ENCODE measurements at regions not wholly inside any gene's neighbourhood (a gene's known extent, or its start where the extent isn't known, plus 50 kb on each side); places are given as distances from the start of the nearest gene placed in this dataset.

- no peak for DNase-seq (ENCODE audit: extremely low read depth, low read depth, low spot score)
Measured at GRCh38 chr3:46146548-46146947, 61.6 kb downstream of the CCR1 start.

DNA sequence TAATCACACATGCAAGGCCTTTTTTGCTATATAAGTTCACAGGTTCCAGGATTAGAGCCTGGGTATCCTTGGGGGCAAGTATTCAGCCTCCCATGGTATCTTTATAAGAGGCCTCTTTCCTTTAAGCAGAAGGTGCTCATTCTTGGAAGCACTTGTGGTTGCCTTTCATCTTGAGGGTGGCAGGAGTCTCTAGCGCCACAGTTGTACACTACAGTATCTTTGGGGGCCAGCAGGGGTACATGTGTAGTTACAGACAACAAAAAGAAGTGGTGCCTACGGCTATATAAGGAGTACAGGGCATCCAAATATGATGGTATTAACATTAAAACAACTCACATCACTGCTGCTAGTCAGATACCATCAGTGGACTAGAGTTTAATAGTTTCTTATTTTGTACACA is 62.1 kb downstream of the CCR1 start:
- no peak for DNase-seq (ENCODE audit: extremely low read depth, low read depth, low spot score)

DNA sequence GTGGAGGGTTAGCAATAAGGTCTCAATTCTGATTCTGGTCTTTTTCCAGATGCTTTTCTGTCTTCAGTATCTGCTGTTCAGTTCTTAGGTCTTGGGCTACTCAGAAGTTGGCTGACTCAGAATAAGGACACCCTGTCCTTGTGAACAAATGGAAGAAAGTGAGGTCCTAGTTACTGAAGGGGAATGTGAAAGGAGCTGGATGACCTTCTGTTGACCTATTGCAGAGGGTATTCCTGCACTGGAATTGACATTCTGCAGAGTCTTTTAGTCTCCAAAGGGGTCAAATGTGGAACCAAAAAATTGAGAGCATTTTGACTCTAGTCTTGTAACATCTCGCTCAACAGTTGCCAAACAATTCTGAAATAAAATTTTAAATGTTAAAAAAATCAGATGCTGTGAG is 63.0 kb downstream of the CCR1 start:
- no peak for DNase-seq (ENCODE audit: extremely low read depth, low read depth, low spot score)

- DNase-seq (ENCODE audit: extremely low read depth, low read depth, low spot score) = no peak
Measured at GRCh38 chr3:46143951-46144473, 64.1 kb downstream of the CCR1 start.

DNA sequence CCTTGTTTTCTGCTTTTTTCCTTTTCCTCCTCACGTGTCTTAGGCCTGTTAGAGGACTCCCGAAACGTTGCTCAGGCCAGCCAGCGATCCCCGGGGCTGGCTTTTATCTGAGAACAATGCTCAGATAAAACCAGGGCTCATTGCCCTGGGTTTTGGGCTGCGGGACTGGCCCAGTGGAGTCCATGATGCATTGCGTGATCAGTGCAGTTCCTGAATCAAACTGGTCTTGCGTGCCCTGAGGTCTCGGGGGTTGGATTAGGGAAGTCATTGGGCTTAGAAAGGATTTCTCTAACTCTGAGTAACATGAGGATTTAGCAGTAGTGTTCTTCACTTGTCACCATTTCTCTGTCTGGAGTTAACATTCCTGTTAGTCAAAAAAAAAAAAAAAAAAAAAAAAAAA is 66.3 kb downstream of the CCR1 start:
- DNase-seq (ENCODE audit: extremely low read depth, low read depth, low spot score) = no peak

DNA sequence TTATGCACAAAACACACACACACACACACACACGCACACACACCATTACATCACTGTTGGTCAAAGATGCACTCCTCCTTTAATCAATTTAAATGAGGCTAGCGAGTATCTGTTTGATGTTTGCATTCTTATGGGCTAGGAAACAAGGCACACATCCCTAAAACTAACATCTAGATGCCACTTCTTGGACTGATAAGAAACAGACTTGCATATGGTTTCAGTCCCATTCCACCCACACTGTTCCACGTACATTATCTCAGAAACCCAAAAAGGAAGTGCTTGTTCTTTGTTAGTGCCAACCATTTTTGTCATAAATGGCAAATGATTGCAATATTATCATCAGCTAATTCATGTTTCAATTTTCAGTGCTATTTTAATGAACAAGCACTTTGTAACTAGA is 69.5 kb downstream of the CCR1 start:
- no peak for DNase-seq (ENCODE audit: extremely low read depth, low read depth, low spot score)

- no peak for DNase-seq (ENCODE audit: extremely low read depth, low read depth, low spot score)
Measured at GRCh38 chr3:46135475-46135874, 72.6 kb downstream of the CCR1 start.

GRCh38 chr3:46133285-46133684 is 74.8 kb downstream of the CCR1 start:
- DNase-seq (ENCODE audit: extremely low read depth, low read depth, low spot score) = no peak

DNA sequence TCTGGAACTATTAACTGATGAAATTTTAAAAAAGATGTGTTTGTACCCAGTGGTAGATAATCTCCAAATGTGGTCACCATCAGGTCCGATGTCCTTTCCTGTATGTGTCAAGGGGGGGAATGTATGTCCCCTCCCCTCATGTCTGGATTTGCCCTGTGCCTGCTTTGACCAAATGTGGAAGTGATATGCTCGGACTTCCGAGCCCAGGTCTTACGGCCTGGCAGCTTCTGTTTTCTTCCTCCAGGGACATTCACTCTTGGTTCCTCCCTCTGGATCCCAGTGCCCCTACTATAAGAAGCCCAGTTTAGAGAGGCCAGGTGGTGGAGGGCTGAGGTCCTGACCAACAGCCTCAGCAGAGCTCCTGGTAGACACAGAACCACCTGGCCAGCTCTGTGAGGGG is 75.5 kb downstream of the CCR1 start:
- DNase-seq (ENCODE audit: extremely low read depth, low read depth, low spot score) = no peak

DNA sequence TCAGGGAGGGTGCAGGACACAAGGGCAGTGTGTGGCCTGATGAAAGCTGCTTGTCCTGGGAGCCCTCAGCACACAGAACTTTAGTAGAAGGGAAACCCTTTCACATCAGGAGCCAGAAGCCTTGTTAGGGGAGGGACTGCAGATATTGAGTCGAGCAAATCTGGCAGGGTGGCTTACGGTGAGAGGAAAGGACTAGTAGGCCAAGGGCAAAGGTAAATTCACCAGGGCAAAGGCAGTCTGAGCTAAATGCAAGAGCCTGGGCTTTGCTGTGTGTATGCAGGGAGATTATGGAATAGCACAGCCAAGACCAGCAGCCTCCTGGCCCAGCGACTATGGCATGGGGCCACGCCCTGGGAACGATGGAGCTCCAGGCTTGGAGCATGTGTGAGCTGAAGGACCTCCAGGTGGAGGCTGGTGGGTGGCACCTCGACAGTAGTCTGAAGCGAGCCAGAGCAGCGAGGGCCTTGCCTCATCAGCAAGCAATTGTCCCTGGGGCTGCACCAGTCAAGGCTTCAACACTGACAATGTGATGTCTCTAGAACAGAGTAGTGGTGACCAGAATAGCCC is 76.1 kb downstream of the CCR1 start:
- no peak for DNase-seq (ENCODE audit: extremely low read depth, low read depth, low spot score)

GRCh38 chr3:46130631-46131310 is 77.3 kb downstream of the CCR1 start:
- DNase-seq (ENCODE audit: extremely low read depth, low read depth, low spot score) = no peak

DNA sequence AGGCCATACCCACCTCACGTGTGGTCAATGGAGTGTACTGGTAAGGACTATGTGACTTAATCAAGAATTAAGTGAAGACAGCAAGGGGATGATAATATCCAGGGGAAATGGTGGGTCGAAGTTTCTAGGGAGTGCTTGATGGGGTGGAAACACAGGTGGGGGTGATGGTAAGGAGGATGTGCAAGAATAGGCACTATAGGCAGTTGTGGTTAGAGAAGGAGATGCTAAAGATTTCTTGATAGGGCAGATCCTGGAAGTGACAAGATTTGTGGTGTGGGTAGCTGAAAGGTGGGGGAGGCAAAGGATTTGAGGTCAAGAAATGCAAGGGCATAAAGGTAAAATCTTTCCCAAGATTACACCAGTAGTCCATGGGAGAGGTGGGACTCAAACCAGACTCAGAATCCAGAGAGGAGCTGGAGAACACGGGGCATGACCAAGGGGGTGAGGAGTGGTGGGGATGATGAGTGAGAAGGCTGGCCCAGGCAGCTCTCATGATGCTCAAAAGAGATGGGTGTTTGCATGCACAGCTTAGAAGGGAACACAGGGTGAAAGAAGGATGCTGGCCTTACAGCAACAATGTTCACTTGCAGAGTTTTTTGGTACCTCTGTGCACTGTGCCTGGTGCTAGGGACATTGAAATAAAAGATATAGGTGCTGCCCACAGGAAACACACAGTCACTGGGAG is 78.4 kb downstream of the CCR1 start:
- DNase-seq (ENCODE audit: extremely low read depth, low read depth, low spot score) = no peak

DNA sequence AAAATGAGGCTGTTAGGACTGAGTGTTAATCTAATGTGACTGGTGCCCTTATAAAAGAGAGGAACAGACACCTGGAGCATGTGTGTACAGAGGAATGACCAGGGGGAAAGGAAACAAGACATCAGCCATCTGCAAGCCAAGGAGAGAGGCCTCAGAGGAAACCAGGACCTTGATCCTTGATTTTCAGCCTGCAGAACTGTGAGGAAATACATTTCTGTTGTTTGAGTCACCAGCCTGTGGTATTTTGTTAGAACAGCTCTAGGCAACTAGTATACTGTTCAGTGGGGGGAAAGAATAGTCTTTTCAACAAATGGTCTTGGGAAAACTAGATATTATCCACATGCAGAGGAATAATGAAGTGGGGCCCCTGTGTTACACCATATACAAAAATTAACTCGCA is 80.6 kb downstream of the CCR1 start:
- DNase-seq (ENCODE audit: extremely low read depth, low read depth, low spot score) = no peak

- DNase-seq (ENCODE audit: extremely low read depth, low read depth, low spot score) = no peak
Measured at GRCh38 chr3:46124216-46125177, 83.6 kb downstream of the CCR1 start.

DNA sequence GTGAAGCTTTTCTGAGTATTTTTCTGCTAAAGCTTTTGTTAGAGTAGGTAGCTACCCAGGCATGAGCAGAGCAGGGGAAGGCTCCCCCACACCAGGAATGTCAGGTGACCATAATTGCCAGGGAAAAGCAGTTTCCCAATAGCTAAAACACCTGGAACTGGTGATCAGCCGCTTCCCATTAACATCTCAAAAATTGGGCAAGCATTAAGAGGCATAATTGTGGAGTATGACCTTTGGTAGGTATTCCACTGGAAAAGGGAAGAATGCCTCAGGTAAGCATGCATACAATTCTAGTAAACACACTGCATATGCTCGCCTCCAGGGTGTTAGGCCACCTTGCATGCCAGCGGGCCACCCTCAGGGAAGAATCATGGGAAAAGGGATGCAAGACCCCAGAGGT is 84.5 kb downstream of the CCR1 start:
- DNase-seq (ENCODE audit: extremely low read depth, low read depth, low spot score) = no peak

DNA sequence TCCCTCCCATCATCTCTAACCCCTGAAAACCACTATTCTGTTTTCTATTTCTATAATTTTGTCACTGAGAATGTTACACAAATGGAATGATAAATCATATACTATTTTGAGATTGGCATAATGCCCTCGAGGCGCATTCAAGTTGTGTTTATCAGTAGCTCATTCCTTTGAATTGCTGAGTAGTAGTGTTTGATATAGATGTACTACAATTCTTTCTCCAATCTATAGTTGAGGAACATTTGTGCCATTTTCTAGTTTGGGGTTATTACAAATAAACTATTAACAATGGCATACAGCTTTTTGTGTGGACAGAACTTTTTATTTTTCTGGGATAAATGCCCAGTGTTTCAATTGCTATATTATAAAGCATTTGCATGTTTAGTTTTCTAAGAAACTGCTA is 86.0 kb downstream of the CCR1 start:
- no peak for DNase-seq (ENCODE audit: extremely low read depth, low read depth, low spot score)

DNA sequence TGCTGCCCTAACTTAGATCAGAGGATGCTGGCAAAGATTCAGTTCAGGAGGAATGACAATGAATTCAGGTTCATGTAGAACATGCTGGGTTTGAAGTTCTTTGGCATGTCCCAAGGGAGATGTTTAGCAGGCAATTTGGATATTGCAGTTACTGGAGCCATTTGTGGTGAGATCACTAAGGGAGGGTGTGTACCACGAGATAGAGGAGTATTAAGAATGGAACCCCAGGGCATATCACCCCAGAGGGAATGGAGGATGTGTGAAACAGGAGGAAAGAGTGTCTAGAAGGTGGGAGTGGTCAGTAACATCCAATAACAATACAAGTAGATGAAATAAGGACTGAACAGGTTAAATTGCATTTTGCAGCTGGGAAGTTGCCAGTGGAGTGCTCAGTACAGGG is 87.1 kb downstream of the CCR1 start:
- no peak for DNase-seq (ENCODE audit: extremely low read depth, low read depth, low spot score)

DNA sequence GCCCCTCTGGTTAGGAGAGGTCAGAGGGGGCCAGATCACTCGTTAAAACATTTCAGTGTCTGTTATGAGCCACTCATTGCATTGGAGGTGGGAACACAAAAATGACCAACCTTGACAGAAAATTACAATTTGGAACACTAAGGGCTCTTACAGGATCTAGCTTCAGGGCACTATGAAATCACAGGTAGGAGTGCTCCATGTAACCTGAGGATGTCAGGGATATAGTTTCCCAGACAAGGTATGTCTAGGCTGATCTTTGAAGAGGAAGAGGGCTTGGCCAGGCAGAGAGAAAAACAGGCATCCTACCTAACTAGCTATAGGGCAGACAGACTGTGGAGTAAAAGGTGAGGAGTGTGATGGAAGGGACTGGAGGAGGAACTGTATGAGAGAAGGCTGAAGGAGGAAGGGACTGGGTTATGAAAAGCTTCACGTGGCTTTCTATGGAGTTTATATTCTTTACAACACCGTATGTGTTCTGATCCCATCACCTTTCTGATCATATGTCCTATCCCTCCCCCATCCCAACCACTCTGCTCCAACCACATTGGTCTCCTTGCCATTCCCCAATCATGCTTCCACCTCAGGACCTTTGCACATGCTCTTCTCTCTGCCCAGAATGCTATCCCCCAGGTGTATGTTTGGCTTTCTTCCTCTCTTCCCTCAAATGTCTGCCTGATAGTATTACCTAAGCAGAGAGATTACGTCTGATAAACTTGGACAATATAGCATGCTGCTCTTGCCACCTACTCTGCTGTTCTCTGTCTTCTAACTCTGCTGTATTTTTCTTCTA is 88.2 kb downstream of the CCR1 start:
- no peak for DNase-seq (ENCODE audit: extremely low read depth, low read depth, low spot score)

- no peak for DNase-seq (ENCODE audit: extremely low read depth, low read depth, low spot score)
Measured at GRCh38 chr3:46119253-46119652, 88.9 kb downstream of the CCR1 start.

- no peak for DNase-seq (ENCODE audit: extremely low read depth, low read depth, low spot score)
Measured at GRCh38 chr3:46116996-46117395, 89.7 kb upstream of the XCR1 start.

Measured in glomerular endothelial cell (primary cell).